Mucosa of descending colon (tissue), 3 donors: ENCODE measurements at regions not wholly inside any gene's neighbourhood (a gene's known extent, or its start where the extent isn't known, plus 50 kb on each side); places are given as distances from the start of the nearest gene placed in this dataset.

Source experiments
- ATAC-seq: fragments of 200-7000 bp; cut with Tn5 transposase; one replicate; pipeline ENCODE4 v1.9.1; 2020; ENCODE audit warnings: mild to moderate bottlenecking, moderate library complexity
- DNase-seq, 3 donors: peaks; one replicate each; pipeline ENCODE4 v3.0.0-alpha.2; 2020
- H3K36me3 ChIP-seq: fragments of 200-600 bp; one replicate; pipeline ENCODE4 v1.8.0; 2021; ENCODE audit warnings: low read depth, mild to moderate bottlenecking
- H3K4me1 ChIP-seq: fragments of 200-600 bp; one replicate; pipeline ENCODE4 v1.8.0; 2021; ENCODE audit warnings: low read depth, mild to moderate bottlenecking
- H3K4me3 ChIP-seq: fragments of 200-600 bp; one replicate; pipeline ENCODE4 v1.8.0; 2021; ENCODE audit warnings: mild to moderate bottlenecking
- H3K9me3 ChIP-seq: fragments of 200-600 bp; one replicate; pipeline ENCODE4 v1.8.0; 2021; ENCODE audit warnings: mild to moderate bottlenecking
- intact Hi-C, 2 donors: fragments of 100-400 bp; cut with DNase I in 1 of 2; cut with micrococcal nuclease in 1 of 2; formaldehyde crosslinking; loops; one replicate each; pipeline versions ENCODE4 v1.11.0 to v1.11.1; 2022; cut with DNase I, micrococcal nuclease
- TF ChIP-seq, protein P1 (sequence below): fragments of 200-600 bp; IDR thresholded peaks from one replicate; pipeline ENCODE4 v1.8.0; 2022; ENCODE audit warnings: antibody characterized with exemption, mild to moderate bottlenecking
- donor health status: DM: no; HTN: no; CAD: no; lungs with moderate emphysema.
- donor health status: DM: no; HTN: no; CAD: no.
- donor health status: DM: no; HTN: yes; CAD: no.

- H3K9me3 ChIP-seq: no peaks in the 10 kb centered on the region
- TF ChIP-seq, protein P1, sequence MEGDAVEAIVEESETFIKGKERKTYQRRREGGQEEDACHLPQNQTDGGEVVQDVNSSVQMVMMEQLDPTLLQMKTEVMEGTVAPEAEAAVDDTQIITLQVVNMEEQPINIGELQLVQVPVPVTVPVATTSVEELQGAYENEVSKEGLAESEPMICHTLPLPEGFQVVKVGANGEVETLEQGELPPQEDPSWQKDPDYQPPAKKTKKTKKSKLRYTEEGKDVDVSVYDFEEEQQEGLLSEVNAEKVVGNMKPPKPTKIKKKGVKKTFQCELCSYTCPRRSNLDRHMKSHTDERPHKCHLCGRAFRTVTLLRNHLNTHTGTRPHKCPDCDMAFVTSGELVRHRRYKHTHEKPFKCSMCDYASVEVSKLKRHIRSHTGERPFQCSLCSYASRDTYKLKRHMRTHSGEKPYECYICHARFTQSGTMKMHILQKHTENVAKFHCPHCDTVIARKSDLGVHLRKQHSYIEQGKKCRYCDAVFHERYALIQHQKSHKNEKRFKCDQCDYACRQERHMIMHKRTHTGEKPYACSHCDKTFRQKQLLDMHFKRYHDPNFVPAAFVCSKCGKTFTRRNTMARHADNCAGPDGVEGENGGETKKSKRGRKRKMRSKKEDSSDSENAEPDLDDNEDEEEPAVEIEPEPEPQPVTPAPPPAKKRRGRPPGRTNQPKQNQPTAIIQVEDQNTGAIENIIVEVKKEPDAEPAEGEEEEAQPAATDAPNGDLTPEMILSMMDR: no peak
- no peaks in the 10 kb centered on the region for H3K4me1 ChIP-seq
- H3K36me3 ChIP-seq: no peaks in the 10 kb centered on the region
- DNase-seq: no peak
- H3K4me3 ChIP-seq: no peak overlapping the region
- intact Hi-C loops: no loop called here
- no peak for ATAC-seq
Measured at GRCh38 chr1:164937291-164937690, 378.3 kb downstream of the PBX1 start.

GRCh38 chr1:164932580-164932979 is 373.6 kb downstream of the PBX1 start:
- Histone ChIP-seq H3K4me3 (no peak overlapping the region), H3K9me3 (no peaks in the 10 kb centered on the region), H3K4me1 (no peaks in the 10 kb centered on the region), H3K36me3 (no peaks in the 10 kb centered on the region)
- intact Hi-C loops: no loop called here
- DNase-seq: no peak
- ATAC-seq: no peak
- TF ChIP-seq, protein P1: no peak

DNA sequence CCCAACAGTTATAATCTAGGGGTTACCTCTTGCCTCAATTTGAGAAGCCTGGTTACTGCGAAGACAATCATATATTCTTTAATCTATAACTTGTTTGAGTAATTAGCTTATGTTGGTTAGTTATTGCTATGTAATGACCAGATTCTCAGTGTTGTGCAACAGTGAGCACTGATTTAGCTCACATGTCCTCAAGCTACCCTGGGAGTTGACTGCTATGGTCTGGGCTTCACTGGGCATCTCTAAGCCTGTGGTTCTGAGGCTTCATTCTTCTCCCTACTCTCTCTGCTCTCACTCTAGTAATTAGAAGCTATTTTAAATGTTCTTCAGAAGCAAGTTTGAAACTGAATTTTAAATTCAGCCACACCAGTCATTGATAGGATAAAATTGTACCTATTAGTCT is 371.8 kb downstream of the PBX1 start:
- H3K4me1 ChIP-seq: no peaks in the 10 kb centered on the region
- DNase-seq: no peak
- intact Hi-C loops: no loop called here
- no peak for ATAC-seq
- H3K9me3 ChIP-seq: no peaks in the 10 kb centered on the region
- H3K4me3 ChIP-seq: no peak overlapping the region
- TF ChIP-seq, protein P1: no peak
- H3K36me3 ChIP-seq: no peaks in the 10 kb centered on the region

DNA sequence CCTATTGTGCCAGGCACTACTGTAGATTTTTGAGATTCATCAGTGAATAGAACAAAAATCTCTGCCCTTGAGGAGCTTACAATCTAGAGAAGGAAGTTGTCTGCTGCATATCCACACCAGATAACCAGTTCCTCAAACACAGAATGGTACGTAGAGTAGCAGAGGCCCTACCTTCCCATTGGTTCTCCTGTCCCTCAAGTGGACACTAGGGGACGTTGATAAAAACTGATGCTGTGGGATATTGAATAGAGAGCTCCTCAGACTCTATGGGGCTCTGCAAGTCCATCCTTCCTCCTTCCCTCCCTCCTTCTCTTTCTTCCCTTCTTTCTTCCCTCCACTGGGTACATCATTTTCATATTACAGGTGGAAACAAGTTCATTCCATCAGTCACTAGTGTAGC is 371.3 kb downstream of the PBX1 start:
- H3K4me3 ChIP-seq: no peak overlapping the region
- intact Hi-C loops: no loop called here
- H3K9me3 ChIP-seq: no peaks in the 10 kb centered on the region
- H3K36me3 ChIP-seq: no peaks in the 10 kb centered on the region
- no peaks in the 10 kb centered on the region for H3K4me1 ChIP-seq
- DNase-seq (no peak), ATAC-seq (no peak)
- TF ChIP-seq, protein P1: no peak

- H3K4me3 ChIP-seq: no peak overlapping the region
- TF ChIP-seq, protein P1: no peak
- H3K4me1 ChIP-seq: no peaks in the 10 kb centered on the region
- intact Hi-C loops: no loop called here
- no peaks in the 10 kb centered on the region for H3K36me3 ChIP-seq
- DNase-seq (peak in 1 of 3 donors; percentile 4), ATAC-seq (no peak)
- H3K9me3 ChIP-seq: no peaks in the 10 kb centered on the region
Measured at GRCh38 chr1:164928232-164928812, 369.3 kb downstream of the PBX1 start.

- TF ChIP-seq, protein P1: no peak
- DNase-seq: no peak
- H3K36me3 ChIP-seq: no peaks in the 10 kb centered on the region
- intact Hi-C loops: no loop called here
- no peak overlapping the region for H3K4me3 ChIP-seq
- H3K9me3 ChIP-seq: no peaks in the 10 kb centered on the region
- ATAC-seq: no peak
- H3K4me1 ChIP-seq: no peaks in the 10 kb centered on the region
Measured at GRCh38 chr1:164926107-164926506, 367.1 kb downstream of the PBX1 start.
